Activated T-helper 2 cell treated with anti-CD3 and anti-CD28 coated beads, Interferon-gamma antibody, Interleukin-2, Interleukin-4, amounts not matched to agents 10 μg/mL and 5 μg/mL and 100 μg/mL, durations not matched to agents 14 hours and 24 hours and 36 hours (primary cell): ENCODE measurements at regions not wholly inside any gene's neighbourhood (a gene's known extent, or its start where the extent isn't known, plus 50 kb on each side); places are given as distances from the start of the nearest gene placed in this dataset.
"Not testable (repeated sequence)": the region's sequence is repeated elsewhere in the genome, so short reads cannot be mapped to it uniquely, and the experiment has no call there.

Experiments used
- DNase-seq: peaks from one replicate; pipeline ENCODE4 v3.0.0; 2021; ENCODE audit warnings: low spot score
- H3K27ac Mint-ChIP-seq: one replicate; pipeline ENCODE4 v1.8.0; 2021; ENCODE audit warnings: mixed read lengths
- H3K27me3 Mint-ChIP-seq: one replicate; pipeline ENCODE4 v1.8.0; 2021; ENCODE audit warnings: low read depth, mixed read lengths
- H3K36me3 Mint-ChIP-seq: one replicate; pipeline ENCODE4 v1.8.0; 2021; ENCODE audit warnings: low read depth, mixed read lengths
- H3K4me1 Mint-ChIP-seq: one replicate; pipeline ENCODE4 v1.8.0; 2021; ENCODE audit warnings: low read depth, mixed read lengths
- H3K4me3 Mint-ChIP-seq: one replicate; pipeline ENCODE4 v1.8.0; 2021; ENCODE audit warnings: low read depth, mild to moderate bottlenecking, moderate library complexity, mixed read lengths
- H3K9me3 Mint-ChIP-seq: one replicate; pipeline ENCODE4 v1.8.0; 2021; ENCODE audit warnings: mixed read lengths
- intact Hi-C: fragments of 100-400 bp; cut with micrococcal nuclease; formaldehyde crosslinking; loops from one replicate; pipeline ENCODE4 v1.15.1; 2023

- Mint-ChIP-seq H3K27ac (no peak overlapping the region), H3K36me3 (no peaks in the 10 kb centered on the region), H3K27me3 (no peaks in the 10 kb centered on the region), H3K4me3 (no peak overlapping the region), H3K4me1 (no peaks in the 10 kb centered on the region), H3K9me3 (no peaks in the 10 kb centered on the region)
- intact Hi-C loops = no loop called here
- no peak for DNase-seq
These were observed 660.7 kb downstream of the EFNA5 start for GRCh38 chr5:107010060-107010459.

GRCh38 chr5:107005653-107006052, 665.1 kb downstream of the EFNA5 start:
- intact Hi-C loops = no loop called here
- Mint-ChIP-seq H3K27ac (no peak overlapping the region), H3K36me3 (no peaks in the 10 kb centered on the region), H3K27me3 (no peaks in the 10 kb centered on the region), H3K9me3 (no peaks in the 10 kb centered on the region), H3K4me3 (no peak overlapping the region), H3K4me1 (no peaks in the 10 kb centered on the region)
- no peak for DNase-seq

DNA sequence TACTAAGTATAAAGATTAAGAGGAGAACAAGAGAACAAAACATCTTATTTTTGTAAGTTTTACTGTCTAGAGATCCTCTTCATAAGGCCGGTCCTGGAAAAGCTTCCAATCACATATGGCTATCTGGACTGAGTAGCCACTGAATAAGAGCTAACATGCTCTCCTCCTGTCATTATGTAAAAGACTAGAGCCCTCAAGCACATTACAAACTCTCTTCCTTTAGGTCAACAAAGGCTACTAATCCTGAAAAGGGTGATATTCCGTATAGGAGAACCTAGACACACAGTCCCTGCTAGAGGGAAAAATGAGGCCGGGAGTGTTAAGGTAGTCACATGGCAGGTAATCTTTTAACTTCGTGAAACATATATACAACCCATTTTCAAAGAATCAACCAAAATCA, 665.6 kb downstream of the EFNA5 start:
- Mint-ChIP-seq H3K27ac (no peak overlapping the region), H3K27me3 (no peaks in the 10 kb centered on the region), H3K4me3 (no peak overlapping the region), H3K4me1 (no peaks in the 10 kb centered on the region), H3K9me3 (no peaks in the 10 kb centered on the region), H3K36me3 (no peaks in the 10 kb centered on the region)
- intact Hi-C loops = no loop called here
- DNase-seq = no peak

DNA sequence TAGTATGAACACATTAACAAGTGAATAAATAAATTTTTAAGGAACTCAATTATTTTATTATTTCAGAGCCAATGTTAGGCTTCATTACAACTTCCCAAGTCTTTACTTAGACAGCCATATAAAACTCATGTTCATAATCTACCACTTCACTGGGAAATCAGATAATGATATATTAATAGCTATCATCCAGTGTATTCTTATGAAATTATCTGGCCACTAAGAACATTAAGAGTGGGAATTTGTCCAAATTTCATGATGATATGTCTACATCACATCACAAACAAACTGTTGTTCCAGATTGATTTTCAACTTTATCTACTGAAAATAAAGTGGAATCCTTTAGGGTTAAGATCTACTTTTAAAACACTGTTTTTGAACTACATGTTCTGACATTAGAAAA, 668.6 kb downstream of the EFNA5 start:
- H3K27ac Mint-ChIP-seq = no peak overlapping the region
- intact Hi-C loops = no loop called here
- no peaks in the 10 kb centered on the region for H3K4me1 Mint-ChIP-seq
- DNase-seq = no peak
- no peaks in the 10 kb centered on the region for H3K27me3 Mint-ChIP-seq
- peaks cover 5% of the 10 kb centered on the region for H3K9me3 Mint-ChIP-seq
- H3K36me3 Mint-ChIP-seq = no peaks in the 10 kb centered on the region
- no peak overlapping the region for H3K4me3 Mint-ChIP-seq

DNA sequence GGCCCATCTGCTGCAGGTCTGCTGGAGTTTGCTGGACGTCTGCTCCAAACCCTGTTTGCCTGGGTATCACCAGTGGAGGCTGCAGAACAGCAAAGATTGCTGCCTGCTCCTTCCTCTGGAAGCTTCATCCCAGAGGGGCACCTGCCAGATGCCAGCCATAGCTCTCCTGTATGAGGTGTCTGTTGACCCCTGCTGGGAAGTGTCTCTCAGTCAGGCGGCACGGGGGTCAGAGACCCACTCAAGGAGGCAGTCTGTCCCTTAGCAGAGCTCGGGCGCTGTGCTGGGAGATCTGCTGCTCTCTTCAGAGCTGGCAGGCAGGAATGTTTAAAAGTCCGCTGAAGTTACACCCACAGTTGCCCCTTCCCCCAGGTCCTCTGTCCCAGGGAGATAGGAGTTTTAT, 671.2 kb downstream of the EFNA5 start:
- H3K4me1 Mint-ChIP-seq, H3K36me3 Mint-ChIP-seq, DNase-seq, H3K27me3 Mint-ChIP-seq, H3K9me3 Mint-ChIP-seq, H3K4me3 Mint-ChIP-seq, intact Hi-C loops, H3K27ac Mint-ChIP-seq: not testable (repeated sequence)

- H3K9me3 Mint-ChIP-seq = no peaks in the 10 kb centered on the region
- H3K4me3 Mint-ChIP-seq = no peak overlapping the region
- no peak overlapping the region for H3K27ac Mint-ChIP-seq
- no peak for DNase-seq
- no peaks in the 10 kb centered on the region for H3K4me1 Mint-ChIP-seq
- no peaks in the 10 kb centered on the region for H3K36me3 Mint-ChIP-seq
- intact Hi-C loops = no loop called here
- no peaks in the 10 kb centered on the region for H3K27me3 Mint-ChIP-seq
These were observed 684.7 kb downstream of the EFNA5 start for GRCh38 chr5:106986006-106986405.

- no peaks in the 10 kb centered on the region for H3K27me3 Mint-ChIP-seq
- no peaks in the 10 kb centered on the region for H3K36me3 Mint-ChIP-seq
- H3K27ac Mint-ChIP-seq = no peak overlapping the region
- intact Hi-C loops = no loop called here
- no peak for DNase-seq
- no peaks in the 10 kb centered on the region for H3K9me3 Mint-ChIP-seq
- H3K4me1 Mint-ChIP-seq = no peaks in the 10 kb centered on the region
- H3K4me3 Mint-ChIP-seq = no peak overlapping the region
These were observed 685.6 kb downstream of the EFNA5 start for GRCh38 chr5:106985174-106985573.

DNA sequence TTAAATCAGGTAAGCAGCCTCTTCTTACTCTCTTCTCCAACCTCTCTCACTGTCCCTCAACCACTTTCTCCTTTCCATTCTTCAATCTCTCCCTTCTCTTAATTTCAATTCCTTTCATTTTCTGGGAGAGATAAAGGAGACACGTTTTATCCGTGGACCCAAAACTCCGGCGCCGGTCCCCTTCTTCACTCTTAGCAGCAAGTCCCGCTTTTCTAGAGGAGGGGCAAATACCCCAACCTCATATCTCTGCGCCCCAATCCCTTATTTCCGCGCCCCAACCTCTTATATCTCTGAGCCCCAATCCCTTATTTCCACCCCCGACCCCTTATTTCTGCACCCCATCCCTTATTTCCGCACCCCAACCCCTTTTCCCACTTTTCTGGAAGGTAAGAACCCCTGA, 691.6 kb downstream of the EFNA5 start:
- H3K4me1 Mint-ChIP-seq, DNase-seq, H3K4me3 Mint-ChIP-seq, H3K27me3 Mint-ChIP-seq, H3K27ac Mint-ChIP-seq, H3K9me3 Mint-ChIP-seq, intact Hi-C loops, H3K36me3 Mint-ChIP-seq: not testable (repeated sequence)

DNA sequence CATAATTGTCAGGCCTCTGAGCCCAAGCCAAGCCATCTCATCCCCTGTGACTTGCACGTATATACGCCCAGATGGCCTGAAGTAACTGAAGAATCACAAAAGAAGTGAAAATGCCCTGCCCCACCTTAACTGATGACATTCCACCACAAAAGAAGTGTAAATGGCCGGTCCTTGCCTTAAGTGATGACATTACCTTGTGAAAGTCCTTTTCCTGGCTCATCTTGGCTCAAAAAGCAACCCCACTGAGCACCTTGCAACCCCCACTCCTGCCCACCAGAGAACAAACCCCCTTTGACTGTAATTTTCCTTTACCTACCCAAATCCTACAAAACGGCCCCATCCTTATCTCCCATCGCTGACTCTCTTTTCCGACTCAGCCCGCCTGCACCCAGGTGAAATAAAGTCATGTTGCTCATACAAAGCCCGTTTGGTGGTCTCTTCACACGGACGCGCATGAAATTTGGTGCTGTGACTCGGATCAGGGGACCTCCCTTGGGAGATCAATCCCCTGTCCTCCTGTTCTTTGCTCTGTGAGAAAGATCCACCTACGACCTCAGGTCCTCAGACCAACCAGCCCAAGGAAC, 692.1 kb downstream of the EFNA5 start:
- H3K27ac Mint-ChIP-seq, H3K36me3 Mint-ChIP-seq, H3K27me3 Mint-ChIP-seq: not testable (repeated sequence)

GRCh38 chr5:106976363-106976762, 694.4 kb downstream of the EFNA5 start:
- H3K9me3 Mint-ChIP-seq = no peaks in the 10 kb centered on the region
- no peak overlapping the region for H3K4me3 Mint-ChIP-seq
- H3K36me3 Mint-ChIP-seq = no peaks in the 10 kb centered on the region
- H3K27ac Mint-ChIP-seq = no peak overlapping the region
- no peaks in the 10 kb centered on the region for H3K4me1 Mint-ChIP-seq
- DNase-seq = no peak
- H3K27me3 Mint-ChIP-seq = no peaks in the 10 kb centered on the region
- intact Hi-C loops = no loop called here

More for the DNA sequence above, 692.1 kb downstream of the EFNA5 start:
- H3K4me1 Mint-ChIP-seq, H3K4me3 Mint-ChIP-seq, intact Hi-C loops, DNase-seq, H3K9me3 Mint-ChIP-seq: not testable (repeated sequence)

DNA sequence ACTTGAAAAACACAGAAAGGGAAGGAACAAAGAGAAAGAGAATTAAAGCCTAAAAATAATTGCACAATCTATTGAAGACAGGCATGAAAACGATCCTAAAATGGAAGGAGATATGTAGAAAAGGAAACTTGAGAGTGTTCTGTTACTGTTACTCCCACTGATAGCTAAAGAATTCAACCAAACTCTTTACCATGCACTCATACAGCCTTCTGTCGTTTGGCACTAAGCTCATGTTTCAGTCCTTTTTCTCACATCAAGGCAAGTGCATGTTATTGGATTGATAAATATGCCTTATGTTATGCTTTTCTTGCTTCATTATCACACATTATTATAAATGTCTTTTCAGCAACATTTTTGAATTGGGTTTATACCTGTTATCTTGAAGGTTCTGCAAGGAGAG, 696.5 kb downstream of the EFNA5 start:
- Mint-ChIP-seq H3K9me3 (no peaks in the 10 kb centered on the region), H3K4me1 (no peaks in the 10 kb centered on the region)

GRCh38 chr5:106966686-106967315, 703.9 kb downstream of the EFNA5 start:
- Mint-ChIP-seq H3K9me3 (peaks cover 5% of the 10 kb centered on the region), H3K27me3 (no peaks in the 10 kb centered on the region), H3K36me3 (no peaks in the 10 kb centered on the region), H3K27ac (no peak overlapping the region), H3K4me1 (no peaks in the 10 kb centered on the region), H3K4me3 (no peak overlapping the region)
- intact Hi-C loops = no loop called here
- DNase-seq = no peak

More for the DNA sequence above, 696.5 kb downstream of the EFNA5 start:
- DNase-seq = no peak
- H3K36me3 Mint-ChIP-seq = no peaks in the 10 kb centered on the region
- no peak overlapping the region for H3K4me3 Mint-ChIP-seq
- no peak overlapping the region for H3K27ac Mint-ChIP-seq
- H3K27me3 Mint-ChIP-seq = no peaks in the 10 kb centered on the region
- intact Hi-C loops = no loop called here

- Mint-ChIP-seq H3K4me3 (no peak overlapping the region), H3K9me3 (peaks cover 6% of the 10 kb centered on the region), H3K27me3 (no peaks in the 10 kb centered on the region), H3K36me3 (no peaks in the 10 kb centered on the region), H3K4me1 (no peaks in the 10 kb centered on the region), H3K27ac (no peak overlapping the region)
- intact Hi-C loops = no loop called here
- DNase-seq = no peak
These were observed 706.6 kb downstream of the EFNA5 start for GRCh38 chr5:106964132-106964531.

- DNase-seq = no peak
- Mint-ChIP-seq H3K4me3 (no peak overlapping the region), H3K36me3 (no peaks in the 10 kb centered on the region), H3K27me3 (no peaks in the 10 kb centered on the region), H3K9me3 (peaks cover 6% of the 10 kb centered on the region), H3K4me1 (no peaks in the 10 kb centered on the region), H3K27ac (no peak overlapping the region)
- intact Hi-C loops = no loop called here
These were observed 707.1 kb downstream of the EFNA5 start for GRCh38 chr5:106963630-106964029.
